ENCODE measurements at regions not wholly inside any gene's neighbourhood (a gene's known extent, or its start where the extent isn't known, plus 50 kb on each side); places are given as distances from the start of the nearest gene placed in this dataset.

GRCh38 chr6:37109714-37110499 lies 60.0 kb upstream of the PIM1 start:
- POLR2A ChIA-PET = interaction anchor here (0.5 to 1.0 kb wide), 3 partner anchors 7 to 1570 kb away, joined by 3 read pairs; no protein-coding TSS in a partner anchor

More at GRCh38 chr6:37109714-37110499, 60.0 kb upstream of the PIM1 start:
- H3K27ac Mint-ChIP-seq = no peak overlapping the region
- no peak for DNase-seq
- TF ChIP-seq EZH2 (IDR thresholded peaks at IDR 0.05; ENCODE audit: borderline replicate concordance, insufficient read depth, low read depth, low read length, poor library complexity, severe bottlenecking) = no peak
- no peak for TF ChIP-seq CTCF (IDR thresholded peaks at IDR 0.05)
- ATAC-seq (ENCODE audit: low read depth) = no peak
- CTCF ChIA-PET = interaction anchor here (1.1 to 1.2 kb wide), 2 partner anchors 59 to 81 kb away, joined by 3 read pairs; no protein-coding TSS in a partner anchor
- Histone ChIP-seq H3K4me2 (replicated peaks; ENCODE audit: low read depth, low read length, poor library complexity, severe bottlenecking) (no peak overlapping the region), H2AFZ (ENCODE audit: insufficient read depth, low read depth, low read length, poor library complexity, severe bottlenecking) (no peak overlapping the region), H3K79me2 (ENCODE audit: control insufficient read depth, insufficient read depth, low read length) (no peaks in the 10 kb centered on the region), H3K27me3 (replicated peaks in 1 of 4; ENCODE audit: control extremely low read depth in 1 of 4, control insufficient read depth in 3 of 4, insufficient read depth in 4 of 4, low read length in 3 of 4) (no peaks in the 10 kb centered on the region), H3K27ac (ENCODE audit: low read length in 2 of 2) (no peak overlapping the region), H3K4me3 (ENCODE audit: control extremely low read depth in 1 of 5, extremely low read depth in 1 of 5, insufficient read depth in 1 of 5, low read depth in 2 of 5, low read length in 4 of 5) (no peak overlapping the region), H4K20me1 (ENCODE audit: control insufficient read depth, insufficient read depth, low read length, poor library complexity, severe bottlenecking) (no peaks in the 10 kb centered on the region), H3K36me3 (replicated peaks in 1 of 2; ENCODE audit: control extremely low read depth in 1 of 2, control insufficient read depth in 1 of 2, extremely low read depth in 1 of 2, insufficient read depth in 2 of 2, low read length in 1 of 2) (no peaks in the 10 kb centered on the region), H3K4me1 (ENCODE audit: control insufficient read depth in 2 of 2, insufficient read depth in 2 of 2, low read length in 2 of 2) (no peaks in the 10 kb centered on the region), H3K9ac (ENCODE audit: low read length) (no peak overlapping the region), H3K9me3 (ENCODE audit: control extremely low read depth in 1 of 3, control insufficient read depth in 2 of 3, insufficient read depth in 1 of 3, low read length in 2 of 3) (no peaks in the 10 kb centered on the region)
- WGBS (ENCODE audit: insufficient coverage) = 98% methylated on average over 10 of the region's 13 CpGs
- no peaks in the 10 kb centered on the region for H3K9me3 Mint-ChIP-seq (ENCODE audit: insufficient read depth)
- no peak overlapping the region for H3K4me3 Mint-ChIP-seq
- no peaks in the 10 kb centered on the region for H3K27me3 Mint-ChIP-seq
- H3K4me1 Mint-ChIP-seq = no peaks in the 10 kb centered on the region
- intact Hi-C loops (cut with micrococcal nuclease) = no loop called here

Data from B cell (primary cell).